ENCODE measurements at regions not wholly inside any gene's neighbourhood (a gene's known extent, or its start where the extent isn't known, plus 50 kb on each side); places are given as distances from the start of the nearest gene placed in this dataset.

- H3K9me3 Mint-ChIP-seq (ENCODE audit: low read depth), result no peaks in the 10 kb centered on the region
- H3K27me3 Mint-ChIP-seq, result no peaks in the 10 kb centered on the region
- no peak overlapping the region for H3K4me3 Mint-ChIP-seq
- no peaks in the 10 kb centered on the region for H3K36me3 Mint-ChIP-seq
- no peak overlapping the region for H3K27ac Mint-ChIP-seq
- H3K4me1 Mint-ChIP-seq (ENCODE audit: low read depth), result no peaks in the 10 kb centered on the region
Observed at GRCh38 chr2:239636808-239637207, 236.0 kb upstream of the HDAC4 start.

DNA sequence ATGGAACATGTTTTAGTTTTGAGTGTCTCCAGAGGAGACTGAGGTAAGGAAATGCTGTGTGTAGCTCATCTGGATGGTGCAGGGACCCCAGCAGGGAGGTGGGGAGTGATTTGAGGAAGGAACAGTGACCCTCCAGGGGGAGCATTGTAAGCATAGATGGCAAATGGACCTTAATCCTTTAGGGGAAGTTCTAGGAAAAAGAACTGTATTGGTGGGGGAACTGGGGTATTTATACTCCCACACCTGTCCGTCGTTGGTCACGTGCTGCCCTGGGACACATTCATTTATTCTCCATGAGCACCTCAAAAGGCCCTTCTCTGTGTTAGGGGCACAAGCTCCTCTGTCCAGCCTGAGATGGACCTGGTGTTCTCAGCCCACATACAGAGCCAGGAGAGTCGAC, 233.9 kb upstream of the HDAC4 start:
- no peak overlapping the region for H3K27ac Mint-ChIP-seq
- H3K27me3 Mint-ChIP-seq, result no peaks in the 10 kb centered on the region
- no peak overlapping the region for H3K4me3 Mint-ChIP-seq
- H3K4me1 Mint-ChIP-seq (ENCODE audit: low read depth), result no peaks in the 10 kb centered on the region
- H3K9me3 Mint-ChIP-seq (ENCODE audit: low read depth), result no peaks in the 10 kb centered on the region
- H3K36me3 Mint-ChIP-seq, result no peaks in the 10 kb centered on the region

DNA sequence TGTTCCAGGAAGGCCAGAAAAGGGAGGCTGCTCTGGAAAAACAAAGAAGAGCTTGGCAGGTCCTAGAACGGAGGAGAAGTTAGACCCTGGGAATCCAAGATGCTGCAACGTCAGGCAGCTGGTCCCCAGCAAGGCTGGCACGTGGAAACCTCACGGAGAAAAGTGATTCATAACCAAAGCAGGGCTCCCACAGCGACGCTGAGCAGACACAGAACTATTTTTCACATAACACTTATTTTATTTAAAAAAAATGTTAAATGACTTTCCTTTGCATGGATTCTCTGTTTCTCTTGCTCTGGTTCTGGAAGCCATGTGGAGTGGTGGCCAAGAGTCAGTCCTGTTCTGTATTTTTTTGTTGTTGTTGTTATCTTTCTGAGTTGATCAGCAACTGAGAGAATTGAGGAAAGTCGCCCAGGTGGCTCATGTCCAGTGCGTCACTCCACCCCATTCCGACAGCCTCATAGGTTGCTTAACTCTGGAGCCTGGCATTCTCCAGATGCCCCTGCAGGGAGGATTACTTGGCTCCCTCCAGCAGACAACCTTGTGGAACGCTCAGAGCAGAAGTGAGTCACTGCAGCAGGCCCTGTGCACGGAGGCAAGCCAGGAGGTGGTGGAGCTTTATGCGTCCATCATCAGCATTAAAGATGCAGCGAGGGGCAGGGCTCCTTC, 229.9 kb upstream of the HDAC4 start:
- no peak overlapping the region for H3K27ac Mint-ChIP-seq
- H3K9me3 Mint-ChIP-seq (ENCODE audit: low read depth), result no peaks in the 10 kb centered on the region
- H3K27me3 Mint-ChIP-seq, result no peaks in the 10 kb centered on the region
- no peaks in the 10 kb centered on the region for H3K36me3 Mint-ChIP-seq
- peaks cover 2% of the 10 kb centered on the region for H3K4me1 Mint-ChIP-seq (ENCODE audit: low read depth)
- no peak overlapping the region for H3K4me3 Mint-ChIP-seq

GRCh38 chr2:239629926-239630617, 229.3 kb upstream of the HDAC4 start:
- H3K9me3 Mint-ChIP-seq (ENCODE audit: low read depth), result no peaks in the 10 kb centered on the region
- H3K4me3 Mint-ChIP-seq, result no peak overlapping the region
- no peaks in the 10 kb centered on the region for H3K36me3 Mint-ChIP-seq
- no peaks in the 10 kb centered on the region for H3K27me3 Mint-ChIP-seq
- H3K27ac Mint-ChIP-seq, result no peak overlapping the region
- peaks cover 2% of the 10 kb centered on the region for H3K4me1 Mint-ChIP-seq (ENCODE audit: low read depth)

- Mint-ChIP-seq H3K4me3 (no peak overlapping the region), H3K27ac (no peak overlapping the region)
Observed at GRCh38 chr2:239626961-239627592, 226.3 kb upstream of the HDAC4 start.

GRCh38 chr2:239625971-239626734, 225.3 kb upstream of the HDAC4 start:
- Mint-ChIP-seq H3K4me3 (no peak overlapping the region), H3K27me3 (peaks cover 2% of the 10 kb centered on the region), H3K9me3 (ENCODE audit: low read depth) (no peaks in the 10 kb centered on the region), H3K36me3 (peaks cover 2% of the 10 kb centered on the region), H3K4me1 (ENCODE audit: low read depth) (peaks cover 19% of the 10 kb centered on the region), H3K27ac (no peak overlapping the region)

More at GRCh38 chr2:239626961-239627592, 226.3 kb upstream of the HDAC4 start:
- Mint-ChIP-seq H3K4me1 (ENCODE audit: low read depth) (peaks cover 19% of the 10 kb centered on the region), H3K36me3 (no peaks in the 10 kb centered on the region), H3K9me3 (ENCODE audit: low read depth) (no peaks in the 10 kb centered on the region), H3K27me3 (no peaks in the 10 kb centered on the region)

DNA sequence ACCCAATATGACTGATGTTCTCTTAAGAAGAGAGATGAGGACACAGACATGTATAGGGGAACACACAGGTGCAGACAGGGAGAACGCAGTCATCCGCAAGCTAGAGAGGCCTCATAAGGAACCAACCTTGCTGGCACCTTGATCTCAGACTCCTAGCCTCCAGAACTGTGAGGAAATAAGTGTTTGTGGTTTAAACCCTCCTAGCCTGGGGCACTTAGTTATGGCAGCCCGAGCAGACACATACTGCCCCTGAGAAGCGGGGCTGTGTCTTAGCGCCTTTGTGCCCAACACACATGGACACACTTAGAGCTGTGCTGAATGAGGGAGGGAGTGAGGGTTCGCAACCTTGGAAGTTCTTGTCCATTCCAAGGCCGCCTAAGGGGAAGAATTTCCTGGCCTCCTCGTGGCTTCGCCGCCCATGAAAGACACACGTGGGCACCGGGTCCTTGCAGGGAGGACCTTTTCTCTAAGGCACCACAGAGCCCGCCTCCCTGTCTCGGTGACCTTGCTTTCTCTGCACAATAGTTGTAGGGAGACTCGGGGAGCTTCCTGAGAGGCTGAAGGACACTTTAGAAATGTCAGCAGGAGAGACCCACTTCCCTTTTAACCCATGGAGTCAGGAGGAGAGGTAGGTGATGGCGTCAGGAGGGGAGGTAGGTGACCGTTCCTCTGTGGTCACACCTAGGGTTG, 224.5 kb upstream of the HDAC4 start:
- Mint-ChIP-seq H3K36me3 (peaks cover 2% of the 10 kb centered on the region), H3K27me3 (peaks cover 2% of the 10 kb centered on the region), H3K27ac (no peak overlapping the region), H3K4me1 (ENCODE audit: low read depth) (peaks cover 19% of the 10 kb centered on the region), H3K9me3 (ENCODE audit: low read depth) (no peaks in the 10 kb centered on the region), H3K4me3 (no peak overlapping the region)

GRCh38 chr2:239621611-239622010, 220.8 kb upstream of the HDAC4 start:
- Mint-ChIP-seq H3K27ac (no peak overlapping the region), H3K4me3 (no peak overlapping the region), H3K9me3 (ENCODE audit: low read depth) (peaks cover 11% of the 10 kb centered on the region), H3K27me3 (peaks cover 2% of the 10 kb centered on the region), H3K4me1 (ENCODE audit: low read depth) (peaks cover 18% of the 10 kb centered on the region), H3K36me3 (peaks cover 5% of the 10 kb centered on the region)

- Mint-ChIP-seq H3K9me3 (ENCODE audit: low read depth) (peaks cover 12% of the 10 kb centered on the region), H3K4me1 (ENCODE audit: low read depth) (peaks cover 13% of the 10 kb centered on the region), H3K4me3 (no peak overlapping the region), H3K27ac (no peak overlapping the region), H3K27me3 (peaks cover 2% of the 10 kb centered on the region), H3K36me3 (peaks cover 7% of the 10 kb centered on the region)
Observed at GRCh38 chr2:239619369-239619768, 218.5 kb upstream of the HDAC4 start.

DNA sequence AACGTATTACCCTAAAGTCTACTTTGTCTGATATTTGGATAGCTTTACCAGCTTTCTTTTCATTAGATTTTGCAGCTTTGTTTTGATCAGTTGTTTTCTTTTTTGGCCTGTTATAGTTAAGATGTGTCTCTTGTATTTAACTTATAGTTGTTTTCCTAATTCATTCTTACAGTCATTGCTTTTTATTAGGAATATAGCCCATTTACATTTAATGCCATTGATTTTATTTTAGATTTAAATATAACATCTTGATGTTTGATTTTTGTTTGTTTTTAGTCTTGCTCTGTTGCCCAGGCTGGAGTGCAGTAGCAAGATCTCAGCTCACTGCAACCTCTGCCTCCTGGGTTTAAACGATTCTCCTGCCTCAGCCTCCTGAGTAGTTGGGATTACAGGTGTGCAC, 215.9 kb upstream of the HDAC4 start:
- no peak overlapping the region for H3K27ac Mint-ChIP-seq
- H3K27me3 Mint-ChIP-seq, result peaks cover 2% of the 10 kb centered on the region
- H3K4me3 Mint-ChIP-seq, result no peak overlapping the region
- H3K9me3 Mint-ChIP-seq (ENCODE audit: low read depth), result peaks cover 12% of the 10 kb centered on the region
- no peaks in the 10 kb centered on the region for H3K4me1 Mint-ChIP-seq (ENCODE audit: low read depth)
- peaks cover 7% of the 10 kb centered on the region for H3K36me3 Mint-ChIP-seq

GRCh38 chr2:239612133-239612532, 211.3 kb upstream of the HDAC4 start:
- Mint-ChIP-seq H3K4me3 (no peak overlapping the region), H3K27ac (no peak overlapping the region), H3K36me3 (peaks cover 3% of the 10 kb centered on the region), H3K9me3 (ENCODE audit: low read depth) (peaks cover 3% of the 10 kb centered on the region), H3K27me3 (no peaks in the 10 kb centered on the region), H3K4me1 (ENCODE audit: low read depth) (no peaks in the 10 kb centered on the region)

DNA sequence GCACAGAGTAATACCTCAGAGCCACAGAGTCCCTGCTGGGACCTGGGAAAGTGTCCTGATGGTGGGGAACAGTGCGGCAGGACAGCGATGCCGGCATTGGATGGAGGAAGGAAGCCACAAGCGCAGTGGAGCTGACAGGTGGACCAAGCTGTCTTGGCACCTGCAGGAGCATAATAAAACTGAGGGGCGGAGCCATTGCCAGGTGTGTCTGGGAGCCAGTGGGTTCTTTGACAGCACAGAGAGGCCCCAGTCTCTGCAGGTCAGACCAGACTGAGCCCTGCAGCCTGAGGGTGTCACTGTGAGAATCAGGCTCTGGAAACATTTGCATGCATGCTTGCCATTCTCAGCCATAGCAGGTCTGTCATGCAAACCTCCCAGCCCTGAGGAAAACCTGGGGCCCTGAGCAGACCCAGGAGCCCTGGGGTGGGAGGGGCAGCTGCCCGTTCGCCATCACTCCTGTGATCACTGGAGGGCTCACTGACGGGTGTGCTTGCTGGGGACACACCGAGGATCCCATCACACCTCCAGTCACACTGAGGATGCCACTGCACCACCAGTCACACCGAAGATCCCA, 210.5 kb upstream of the HDAC4 start:
- no peak overlapping the region for H3K27ac Mint-ChIP-seq
- no peak overlapping the region for H3K4me3 Mint-ChIP-seq
- no peaks in the 10 kb centered on the region for H3K4me1 Mint-ChIP-seq (ENCODE audit: low read depth)
- no peaks in the 10 kb centered on the region for H3K27me3 Mint-ChIP-seq
- no peaks in the 10 kb centered on the region for H3K36me3 Mint-ChIP-seq
- no peaks in the 10 kb centered on the region for H3K9me3 Mint-ChIP-seq (ENCODE audit: low read depth)

DNA sequence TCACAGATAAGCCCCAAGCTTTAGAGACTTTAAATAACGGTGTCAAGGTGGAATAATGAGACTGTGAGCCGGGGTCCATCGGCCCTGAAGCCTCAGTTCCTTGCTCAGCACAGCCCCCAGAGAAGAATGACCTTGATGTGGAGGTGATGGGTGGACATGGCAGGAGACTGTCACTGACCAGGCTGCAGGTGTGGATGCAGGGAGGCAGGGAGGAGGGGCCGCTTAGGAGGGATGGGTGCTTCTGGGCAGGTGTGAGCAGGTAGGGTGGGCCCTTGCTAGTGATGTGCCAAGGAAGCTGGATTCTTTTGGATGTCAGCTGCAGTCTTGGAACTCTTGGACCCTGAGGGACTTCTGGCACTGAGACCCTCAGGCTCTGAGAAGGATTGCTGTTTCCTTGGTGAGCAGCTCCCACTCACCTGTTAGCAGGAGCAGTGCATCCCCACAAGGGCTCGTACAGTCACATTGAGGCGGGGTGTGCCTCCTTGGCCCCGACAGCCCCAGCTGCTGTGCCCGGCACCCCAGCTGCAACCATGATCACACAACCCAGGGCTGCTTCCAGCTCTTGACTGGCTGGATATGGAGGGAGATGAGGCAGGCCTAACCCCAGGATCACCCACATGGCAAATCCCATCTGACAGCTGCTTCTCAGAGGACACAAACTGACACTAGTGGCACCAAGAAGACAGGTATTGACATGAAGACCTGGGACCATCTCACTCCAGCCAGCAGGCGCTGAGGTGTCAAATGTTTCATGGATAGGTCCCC, 209.8 kb upstream of the HDAC4 start:
- no peak overlapping the region for H3K4me3 Mint-ChIP-seq
- H3K36me3 Mint-ChIP-seq, result no peaks in the 10 kb centered on the region
- H3K4me1 Mint-ChIP-seq (ENCODE audit: low read depth), result no peaks in the 10 kb centered on the region
- no peak overlapping the region for H3K27ac Mint-ChIP-seq
- no peaks in the 10 kb centered on the region for H3K9me3 Mint-ChIP-seq (ENCODE audit: low read depth)
- H3K27me3 Mint-ChIP-seq, result no peaks in the 10 kb centered on the region
